H1 (cell line): ENCODE measurements at regions not wholly inside any gene's neighbourhood (a gene's known extent, or its start where the extent isn't known, plus 50 kb on each side); places are given as distances from the start of the nearest gene placed in this dataset.

ENCODE experiments used
- CTCF ChIA-PET: fragments of 300-600 bp; sonication (Branson Sonifier 250); formaldehyde crosslinking; loops from one replicate; lab custom pipeline; 2021; ENCODE audit not compliant: partially characterized antibody; lab: Charles Lee
- POLR2A ChIA-PET: fragments of 300-600 bp; sonication (Branson Sonifier 250); formaldehyde crosslinking; loops from one replicate; lab custom pipeline; 2021; ENCODE audit warnings: inconsistent platforms; ENCODE audit not compliant: partially characterized antibody; lab: Charles Lee
- DNase-seq, 2 experiments: peaks; one replicate each; pipeline versions ENCODE4 v3.0.0 to v3.0.0-alpha.2; 2010 to 2022; ENCODE audit warnings: low spot score in 2 of 2, low read depth in 1 of 2, mixed read lengths in 1 of 2
- FAIRE-seq: peaks from 2 replicates; lab custom pipeline; 2011; peaks lifted over from hg19 to GRCh38; lab: Jason Lieb, UNC
- H2AFZ ChIP-seq: 2 replicates; pipeline ENCODE4 v1.8.1; 2012; ENCODE audit warnings: low read length, inconsistent platforms
- H2AK5ac ChIP-seq: 2 replicates; pipeline ENCODE4 v1.6.1; 2013; ENCODE audit warnings: low read depth, low read length
- H2BK120ac ChIP-seq: replicated peaks from 2 replicates; pipeline ENCODE3; 2013; ENCODE audit warnings: low read depth, low read length, inconsistent platforms
- H2BK12ac ChIP-seq: 2 replicates; pipeline ENCODE4 v1.6.1; 2013; ENCODE audit warnings: low read depth, low read length
- H2BK15ac ChIP-seq: 2 replicates; pipeline ENCODE4 v1.6.1; 2013; ENCODE audit warnings: low read length
- H2BK20ac ChIP-seq: 2 replicates; pipeline ENCODE4 v1.6.1; 2013; ENCODE audit warnings: low read length
- H2BK5ac ChIP-seq: 2 replicates; pipeline ENCODE4 v1.6.1; 2013; ENCODE audit warnings: low read depth, low read length
- H3K14ac ChIP-seq: 2 replicates; pipeline ENCODE4 v1.6.1; 2013; ENCODE audit warnings: inconsistent platforms; ENCODE audit not compliant: insufficient read length
- H3K18ac ChIP-seq: 2 replicates; pipeline ENCODE4 v1.6.1; 2013; ENCODE audit warnings: low read length; ENCODE audit errors: extremely low read depth
- H3K23ac ChIP-seq: 2 replicates; pipeline ENCODE4 v1.6.1; 2013; ENCODE audit warnings: inconsistent platforms; ENCODE audit not compliant: insufficient read length
- H3K23me2 ChIP-seq: 2 replicates; pipeline ENCODE4 v1.6.1; 2013; ENCODE audit warnings: low read depth, low read length
- H3K27ac ChIP-seq: 2 replicates; pipeline ENCODE4 v1.6.1; 2011; ENCODE audit warnings: low read depth, low read length, inconsistent platforms
- H3K27me3 ChIP-seq, 4 experiments: replicated peaks in 1 of 4; 1 replicate in 1 of 4; 2 replicates in 3 of 4; pipeline versions ENCODE4 v1.6.1 to v1.8.1; 2011 to 2013; ENCODE audit warnings: low read length in 3 of 4, mild to moderate bottlenecking in 3 of 4, inconsistent platforms in 2 of 4, mixed read lengths in 2 of 4, moderate library complexity in 1 of 4; ENCODE audit not compliant: control insufficient read depth in 3 of 4, insufficient read depth in 3 of 4; ENCODE audit errors: extremely low read depth in 1 of 4
- H3K36me3 ChIP-seq, 4 experiments: 2 replicates each; pipeline versions ENCODE4 v1.6.1 to v1.8.1; 2011 to 2013; ENCODE audit warnings: mild to moderate bottlenecking in 4 of 4, low read length in 3 of 4, moderate library complexity in 2 of 4, control low read depth in 1 of 4, inconsistent platforms in 1 of 4; ENCODE audit not compliant: insufficient read depth in 4 of 4, control insufficient read depth in 2 of 4
- H3K4ac ChIP-seq: replicated peaks from 2 replicates; pipeline ENCODE3; 2013; ENCODE audit warnings: low read length, low read depth, mixed read lengths, inconsistent platforms; ENCODE audit not compliant: insufficient read length
- H3K4me1 ChIP-seq, 4 experiments: replicated peaks in 1 of 4; 1 replicate in 1 of 4; 2 replicates in 3 of 4; pipeline versions ENCODE4 v1.6.1 to v1.8.1; 2011 to 2013; ENCODE audit warnings: low read length in 3 of 4, inconsistent platforms in 2 of 4, mixed read lengths in 1 of 4; ENCODE audit not compliant: insufficient read depth in 4 of 4, control insufficient read depth in 3 of 4
- H3K4me2 ChIP-seq, 2 experiments: 2 replicates each; pipeline versions ENCODE4 v1.6.1 to v1.8.1; 2011 to 2013; ENCODE audit warnings: low read depth in 2 of 2, low read length in 2 of 2, control low read depth in 1 of 2, inconsistent platforms in 1 of 2, mild to moderate bottlenecking in 1 of 2; ENCODE audit not compliant: insufficient read depth in 1 of 2
- H3K4me3 ChIP-seq, 4 experiments: fragments of 200-600, 300-600 bp in 1 of 4; sonication (generic), shearing (Covaris generic), sonication (Bioruptor Twin) in 1 of 4; 2 replicates each; pipeline versions ENCODE4 v1.5.1 to v1.8.1; 2011 to 2016; ENCODE audit warnings: low read length in 4 of 4, low read depth in 3 of 4, control low read depth in 2 of 4, inconsistent platforms in 2 of 4, mild to moderate bottlenecking in 2 of 4, mixed read lengths in 1 of 4, moderate library complexity in 1 of 4; ENCODE audit not compliant: insufficient read depth in 2 of 4; ENCODE audit errors: extremely low read depth in 1 of 4
- H3K56ac ChIP-seq: replicated peaks from 2 replicates; pipeline ENCODE3; 2013; ENCODE audit warnings: low read depth, mild to moderate bottlenecking, mixed read lengths, low read length, inconsistent platforms; ENCODE audit not compliant: insufficient read length
- H3K79me1 ChIP-seq: 2 replicates; pipeline ENCODE4 v1.6.1; 2013; ENCODE audit warnings: low read depth, low read length, control low read depth
- H3K79me2 ChIP-seq, 2 experiments: 2 replicates each; pipeline versions ENCODE4 v1.6.1 to v1.8.1; 2012 to 2013; ENCODE audit warnings: low read length in 2 of 2, mild to moderate bottlenecking in 2 of 2, inconsistent platforms in 1 of 2; ENCODE audit not compliant: insufficient read depth in 2 of 2, control insufficient read depth in 1 of 2
- H3K9ac ChIP-seq, 4 experiments: replicated peaks in 1 of 4; 1 replicate in 1 of 4; 2 replicates in 3 of 4; pipeline versions ENCODE4 v1.6.1 to v1.8.1; 2011 to 2013; ENCODE audit warnings: low read depth in 3 of 4, low read length in 3 of 4, control low read depth in 2 of 4, mild to moderate bottlenecking in 2 of 4, moderate library complexity in 2 of 4, inconsistent platforms in 1 of 4; ENCODE audit errors: extremely low read depth in 1 of 4
- H3K9me3 ChIP-seq, 2 experiments: 2 replicates each; pipeline versions ENCODE4 v1.6.1 to v1.8.1; 2012 to 2013; ENCODE audit warnings: mild to moderate bottlenecking in 2 of 2, moderate library complexity in 2 of 2, control low read depth in 1 of 2, inconsistent platforms in 1 of 2, low read depth in 1 of 2, low read length in 1 of 2, mixed read lengths in 1 of 2; ENCODE audit not compliant: insufficient read depth in 2 of 2
- H4K20me1 ChIP-seq, 2 experiments: replicated peaks in 1 of 2; 2 replicates each; pipeline versions ENCODE3 to v1.8.1; 2011 to 2013; ENCODE audit warnings: inconsistent platforms in 2 of 2, low read length in 2 of 2, mild to moderate bottlenecking in 1 of 2; ENCODE audit not compliant: insufficient read depth in 2 of 2, control insufficient read depth in 1 of 2
- H4K5ac ChIP-seq: 2 replicates; pipeline ENCODE4 v1.6.1; 2013; ENCODE audit warnings: low read length, low read depth, mixed read lengths, inconsistent platforms; ENCODE audit not compliant: insufficient read length
- H4K8ac ChIP-seq: 2 replicates; pipeline ENCODE4 v1.8.0; 2013; ENCODE audit warnings: mild to moderate bottlenecking, moderate library complexity, low read length, inconsistent platforms; ENCODE audit not compliant: insufficient read depth; ENCODE audit errors: extremely low read depth
- H4K91ac ChIP-seq: replicated peaks from 2 replicates; pipeline ENCODE3; 2013; ENCODE audit warnings: low read length, mixed read lengths, inconsistent platforms; ENCODE audit not compliant: insufficient read length
- ASH2L ChIP-seq: fragments of 200-600, 300-600 bp; sonication (generic); IDR thresholded peaks from one replicate; pipeline ENCODE4 v1.7.1; 2017; ENCODE audit warnings: low read length
- CEBPB ChIP-seq: IDR thresholded peaks from 2 replicates; pipeline ENCODE4 v1.6.1; 2012; ENCODE audit warnings: low read depth, low read length
- CHD1 ChIP-seq: IDR thresholded peaks from 2 replicates; pipeline ENCODE4 v1.6.1; 2012; ENCODE audit warnings: low read depth, low read length, improper control_type of control experiment
- EGR1 ChIP-seq: IDR thresholded peaks from 2 replicates; pipeline ENCODE4 v1.6.1; 2011; ENCODE audit warnings: low read depth, low read length, borderline replicate concordance
- EP300 ChIP-seq, 2 experiments: IDR thresholded peaks; 1 replicate in 1 of 2; 2 replicates in 1 of 2; pipeline ENCODE4 v1.6.1; 2011 to 2012; ENCODE audit warnings: low read depth in 2 of 2, low read length in 2 of 2, mild to moderate bottlenecking in 2 of 2, borderline replicate concordance in 1 of 2, inconsistent platforms in 1 of 2, moderate library complexity in 1 of 2
- GABPA ChIP-seq: IDR thresholded peaks from 2 replicates; pipeline ENCODE4 v1.6.1; 2011; ENCODE audit warnings: mild to moderate bottlenecking, low read length, moderate library complexity, borderline replicate concordance; ENCODE audit not compliant: insufficient read depth
- HDAC6 ChIP-seq: IDR thresholded peaks from one replicate; pipeline ENCODE4 v1.7.1; 2012; ENCODE audit warnings: low read depth, mild to moderate bottlenecking, inconsistent platforms, low read length, moderate library complexity
- JUND ChIP-seq: IDR thresholded peaks from 2 replicates; pipeline ENCODE4 v1.6.1; 2011; ENCODE audit warnings: mild to moderate bottlenecking, improper control_type of control experiment, low read length
- NANOG ChIP-seq: IDR thresholded peaks from 2 replicates; pipeline ENCODE4 v1.6.1; 2011; ENCODE audit warnings: low read length, low read depth, mild to moderate bottlenecking, inconsistent platforms; ENCODE audit not compliant: insufficient read depth, poor library complexity, severe bottlenecking
- RAD21 ChIP-seq, 2 experiments: IDR thresholded peaks in 1 of 2; conservative IDR thresholded peaks in 1 of 2; 2 replicates each; pipeline ENCODE4 v1.6.1; 2011; ENCODE audit warnings: low read depth in 2 of 2, low read length in 2 of 2, improper control_type of control experiment in 1 of 2, inconsistent platforms in 1 of 2, mild to moderate bottlenecking in 1 of 2, moderate library complexity in 1 of 2
- SIN3A ChIP-seq, 2 experiments: IDR thresholded peaks in 1 of 2; conservative IDR thresholded peaks in 1 of 2; 2 replicates each; pipeline ENCODE4 v1.6.1; 2011 to 2012; ENCODE audit warnings: low read length in 2 of 2, improper control_type of control experiment in 1 of 2, low read depth in 1 of 2, mild to moderate bottlenecking in 1 of 2
- TEAD4 ChIP-seq: IDR thresholded peaks from 2 replicates; pipeline ENCODE4 v1.6.1; 2012; ENCODE audit warnings: low read depth, low read length, inconsistent platforms, mixed read lengths
- WGBS, 2 experiments: shearing (Covaris generic) in 1 of 2; methylation state at CpG; one replicate each; pipeline versions ENCODE4 v1.1.6 to v1.1.7; 2013 to 2015; ENCODE audit warnings: low lambda C conversion rate in 2 of 2, mixed read lengths in 2 of 2, inconsistent platforms in 1 of 2, low coverage in 1 of 2, missing lambda C conversion rate in 1 of 2; ENCODE audit not compliant: insufficient replicate concordance in 2 of 2, insufficient coverage in 1 of 2, insufficient read length in 1 of 2; ENCODE audit errors: extremely low coverage in 1 of 2, missing lambda C conversion rate in 1 of 2; 5-methylcytosine and 5-hydroxymethylcytosine counted together
- TF ChIP-seq, protein P1 (sequence below): IDR thresholded peaks from 2 replicates; pipeline ENCODE4 v1.6.1; 2012; ENCODE audit warnings: inconsistent platforms

DNA sequence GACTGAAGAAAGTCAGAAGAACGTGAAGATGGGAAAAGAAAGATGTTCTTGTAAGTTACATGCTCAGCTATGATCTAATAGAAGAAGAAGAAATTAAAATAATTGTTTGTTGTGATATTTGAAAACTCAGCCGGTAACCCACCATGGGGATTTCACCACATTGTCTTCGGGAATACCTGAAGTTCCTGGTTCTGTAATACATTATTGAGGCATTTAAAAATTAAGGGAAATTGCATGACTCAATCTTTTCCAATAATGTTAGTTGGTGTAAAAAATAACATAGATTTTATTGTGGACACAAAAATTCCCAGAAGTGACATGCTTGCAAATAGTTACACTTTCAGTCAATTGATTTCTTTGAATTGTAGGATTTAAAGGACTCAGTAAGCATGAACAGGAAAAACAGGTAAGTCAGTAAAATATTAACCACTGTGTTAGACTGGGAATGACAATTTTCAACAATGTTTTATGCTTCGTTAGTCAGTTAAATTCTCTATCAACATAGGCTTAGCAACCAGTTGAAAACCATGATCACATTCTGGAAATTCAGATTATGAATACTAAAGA is 745.1 kb downstream of the LTN1 start:
- no peaks in the 10 kb centered on the region for H3K36me3 ChIP-seq
- H2BK20ac ChIP-seq = no peak overlapping the region
- H3K4ac ChIP-seq = no peak overlapping the region
- no peak overlapping the region for H2BK5ac ChIP-seq
- TF ChIP-seq RAD21 (IDR thresholded peaks at IDR 0.05 in 1 of 2, conservative IDR thresholded peaks at IDR 0.05 in 1 of 2; ENCODE audit: low read depth in 2 of 2, low read length in 2 of 2) (no peak), TEAD4 (no peak), JUND (no peak), ASH2L (no peak), CEBPB (no peak), GABPA (no peak), SIN3A (conservative IDR thresholded peaks at IDR 0.05 in 1 of 2, IDR thresholded peaks at IDR 0.05 in 1 of 2; ENCODE audit: low read depth in 1 of 2, low read length in 2 of 2) (no peak), HDAC6 (no peak), EGR1 (no peak), CHD1 (no peak), NANOG (no peak), EP300 (IDR thresholded peaks at IDR 0.05; ENCODE audit: borderline replicate concordance in 1 of 2, low read depth in 2 of 2, low read length in 2 of 2) (no peak)
- TF ChIP-seq, protein P1, sequence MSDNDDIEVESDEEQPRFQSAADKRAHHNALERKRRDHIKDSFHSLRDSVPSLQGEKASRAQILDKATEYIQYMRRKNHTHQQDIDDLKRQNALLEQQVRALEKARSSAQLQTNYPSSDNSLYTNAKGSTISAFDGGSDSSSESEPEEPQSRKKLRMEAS = no peak
- H3K4me1 ChIP-seq = no peaks in the 10 kb centered on the region
- no peak overlapping the region for H2BK12ac ChIP-seq
- no peak overlapping the region for H3K4me2 ChIP-seq
- ChIA-PET POLR2A (no interaction called here), CTCF (no interaction called here)
- no peak overlapping the region for H2AFZ ChIP-seq
- no peak overlapping the region for H2AK5ac ChIP-seq
- H3K18ac ChIP-seq = no peak overlapping the region
- no peaks in the 10 kb centered on the region for H3K27me3 ChIP-seq
- H4K20me1 ChIP-seq = no peaks in the 10 kb centered on the region
- H3K56ac ChIP-seq = no peak overlapping the region
- no peaks in the 10 kb centered on the region for H3K9me3 ChIP-seq
- no peak for FAIRE-seq
- H2BK15ac ChIP-seq = no peak overlapping the region
- no peak for DNase-seq
- H3K4me3 ChIP-seq = no peak overlapping the region
- H3K9ac ChIP-seq = no peak overlapping the region
- no peak overlapping the region for H4K91ac ChIP-seq
- 85% methylated on average over 4 of the region's 4 CpGs; no CpG with 5 or more reads in 1 of the 2 experiments for WGBS, 2 experiments
- H4K5ac ChIP-seq = no peak overlapping the region
- no peak overlapping the region for H3K14ac ChIP-seq
- H3K23ac ChIP-seq = no peak overlapping the region
- no peaks in the 10 kb centered on the region for H3K79me1 ChIP-seq
- H3K27ac ChIP-seq = no peak overlapping the region
- no peaks in the 10 kb centered on the region for H3K23me2 ChIP-seq
- no peaks in the 10 kb centered on the region for H3K79me2 ChIP-seq
- no peak overlapping the region for H4K8ac ChIP-seq
- no peak overlapping the region for H2BK120ac ChIP-seq
